DND-41 (cell line): ENCODE measurements at regions not wholly inside any gene's neighbourhood (a gene's known extent, or its start where the extent isn't known, plus 50 kb on each side); places are given as distances from the start of the nearest gene placed in this dataset.

Experiments
- CTCF ChIP-seq: IDR thresholded peaks from 2 replicates; pipeline ENCODE4 v1.5.1; 2012; ENCODE audit warnings: borderline replicate concordance, low read length, moderate library complexity, mild to moderate bottlenecking; ENCODE audit not compliant: poor library complexity, severe bottlenecking; ENCODE audit errors: extremely low read depth
- EZH2 ChIP-seq: IDR thresholded peaks from 3 replicates; pipeline ENCODE4 v1.6.1; 2012; ENCODE audit warnings: borderline replicate concordance, low read depth, mild to moderate bottlenecking, moderate library complexity, low read length, inconsistent platforms; ENCODE audit not compliant: severe bottlenecking

GRCh38 chr7:65302883-65303282 is 70.8 kb upstream of the ZNF92 start:
- TF ChIP-seq CTCF (no peak), EZH2 (no peak)
